ENCODE measurements at regions not wholly inside any gene's neighbourhood (a gene's known extent, or its start where the extent isn't known, plus 50 kb on each side); places are given as distances from the start of the nearest gene placed in this dataset.

DNA sequence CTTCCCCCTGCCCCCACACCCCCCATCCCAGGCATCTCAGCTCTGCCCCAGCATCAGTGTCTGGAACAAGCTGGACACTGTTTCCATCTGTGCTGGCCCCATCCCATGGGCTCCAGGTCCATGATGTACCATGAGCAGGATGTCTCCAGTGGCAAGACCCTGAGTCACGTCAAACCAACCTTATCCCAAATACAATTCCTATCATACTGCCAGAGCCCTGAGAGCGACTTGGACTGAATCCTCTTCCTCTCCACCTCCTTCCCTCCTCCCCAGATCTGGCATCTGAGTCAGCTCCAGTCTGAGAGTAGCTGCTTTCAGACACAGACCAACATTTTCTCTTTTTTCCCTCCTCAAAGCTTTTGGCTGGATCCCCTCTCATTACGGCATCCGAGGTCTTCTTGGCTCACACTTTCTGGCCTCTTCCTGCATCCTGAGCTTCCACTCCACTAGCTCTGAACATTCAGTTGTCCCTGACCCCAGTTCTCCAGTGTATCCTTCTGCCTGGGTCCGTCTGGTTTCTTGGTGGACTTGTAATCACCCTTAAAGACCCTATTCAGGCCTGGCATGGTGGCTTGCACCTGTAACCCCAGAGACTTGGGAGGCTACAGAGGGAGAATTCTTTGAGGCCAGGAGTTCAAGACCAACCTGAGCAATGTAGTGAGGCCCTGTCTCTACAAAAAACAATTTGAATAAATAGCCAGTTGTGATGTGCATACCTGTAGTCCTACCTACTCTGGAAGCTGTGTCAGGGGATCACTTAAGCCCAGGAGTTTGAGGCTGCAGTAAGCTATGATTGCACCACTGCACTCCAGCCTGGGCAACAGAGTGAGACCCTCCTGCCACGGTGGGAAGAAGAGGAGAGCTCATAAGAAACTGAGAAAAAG is 68.3 kb downstream of the ACKR3 start:
- CTCF ChIA-PET = no interaction called here
- POLR2A ChIA-PET = no interaction called here
- TF ChIP-seq ZNF384 (IDR thresholded peaks at IDR 0.05) = no peak
- TF ChIP-seq L3MBTL2 (conservative IDR thresholded peaks at IDR 0.05) = no peak
- TF ChIP-seq SP1 (IDR thresholded peaks at IDR 0.05) = no peak
- no peak for TF ChIP-seq HDGF (IDR thresholded peaks at IDR 0.05; ENCODE audit: borderline replicate concordance)
- no peak for TF ChIP-seq FOXK2 (IDR thresholded peaks at IDR 0.05)
- no peak for TF ChIP-seq BHLHE40 (IDR thresholded peaks at IDR 0.05; ENCODE audit: borderline replicate concordance)
- TF ChIP-seq LEF1 (IDR thresholded peaks at IDR 0.05; ENCODE audit: borderline replicate concordance) = no peak
- no peak for TF ChIP-seq SUZ12 (IDR thresholded peaks at IDR 0.05)
- no peak for TF ChIP-seq FOXA1 (IDR thresholded peaks at IDR 0.05)

DNA sequence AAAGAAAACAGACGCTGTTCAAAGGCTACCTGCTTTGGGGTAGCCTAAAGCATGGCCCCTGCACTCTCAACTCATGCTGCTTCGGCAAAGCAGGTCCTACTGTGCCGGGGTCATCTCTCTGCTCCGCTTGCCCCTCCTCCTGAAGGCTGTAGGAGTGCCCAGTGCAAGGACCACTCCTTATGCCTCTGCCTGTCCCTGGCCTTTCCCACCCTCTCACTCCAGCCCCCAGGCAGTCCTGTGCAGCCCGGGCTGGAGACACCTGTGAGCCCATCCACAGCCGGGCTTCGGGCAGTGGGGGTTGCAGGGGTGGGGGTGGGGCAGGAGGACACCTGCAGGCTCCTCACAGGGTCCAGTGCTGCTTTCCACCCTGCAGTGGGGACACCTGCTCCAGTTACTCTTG is 69.1 kb downstream of the ACKR3 start:
- POLR2A ChIA-PET = no interaction called here

More for the DNA sequence above, 68.3 kb downstream of the ACKR3 start:
- DNase-seq (ENCODE audit: extremely low spot score) = no peak

DNA sequence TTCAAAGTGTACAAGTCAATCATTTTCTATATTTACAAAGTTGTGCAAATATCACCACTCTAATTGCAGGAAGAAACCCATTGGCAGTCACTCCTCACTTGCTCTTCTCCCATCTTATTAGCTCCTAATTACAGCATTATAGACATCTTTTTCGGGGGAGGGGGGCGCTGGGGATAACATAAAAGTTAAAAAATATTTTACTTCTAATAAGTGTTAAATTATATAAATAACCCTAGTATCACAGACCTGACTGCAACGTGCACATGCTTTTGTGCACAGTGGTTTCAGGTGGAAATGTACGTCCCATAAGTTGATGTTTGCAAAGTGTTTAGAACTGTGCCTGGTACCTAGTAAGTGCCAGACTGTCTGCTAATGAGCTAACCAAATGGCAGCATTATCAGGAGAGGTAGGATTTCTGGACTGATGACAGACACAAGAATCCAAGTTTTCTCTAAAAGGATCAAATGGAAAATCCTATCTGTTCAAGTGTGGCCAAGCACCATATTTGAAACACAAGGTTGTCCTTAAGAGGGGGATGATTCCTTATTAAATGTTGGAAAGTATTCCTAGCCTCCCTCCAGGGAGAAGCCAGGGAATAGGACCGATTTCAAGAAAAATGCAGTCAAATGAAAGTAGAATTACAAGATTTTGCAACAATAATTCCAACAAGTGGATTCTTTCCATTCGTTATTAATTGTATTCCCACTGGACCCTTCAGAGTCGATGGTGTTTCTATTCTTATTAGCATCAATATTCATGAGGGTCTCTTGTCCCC is 70.0 kb downstream of the ACKR3 start:
- ChIA-PET CTCF (no interaction called here), POLR2A (no interaction called here)
- DNase-seq (ENCODE audit: extremely low spot score) = no peak
- TF ChIP-seq NFRKB (IDR thresholded peaks at IDR 0.05) = no peak
- no peak for TF ChIP-seq CTBP1 (IDR thresholded peaks at IDR 0.05; ENCODE audit: borderline replicate concordance)
- no peak for TF ChIP-seq LEF1 (IDR thresholded peaks at IDR 0.05; ENCODE audit: borderline replicate concordance)
- no peak for TF ChIP-seq FOXA1 (IDR thresholded peaks at IDR 0.05)
- TF ChIP-seq ZNF384 (IDR thresholded peaks at IDR 0.05) = no peak
- no peak for TF ChIP-seq SUZ12 (IDR thresholded peaks at IDR 0.05)
- no peak for TF ChIP-seq SP1 (IDR thresholded peaks at IDR 0.05)
- no peak for TF ChIP-seq ARNT (IDR thresholded peaks at IDR 0.05)
- no peak for TF ChIP-seq TARDBP (IDR thresholded peaks at IDR 0.05)
- no peak for TF ChIP-seq BHLHE40 (IDR thresholded peaks at IDR 0.05; ENCODE audit: borderline replicate concordance)
- TF ChIP-seq FOXK2 (IDR thresholded peaks at IDR 0.05) = no peak
- no peak for TF ChIP-seq FOXM1 (IDR thresholded peaks at IDR 0.05; ENCODE audit: borderline replicate concordance)
- no peak for TF ChIP-seq L3MBTL2 (conservative IDR thresholded peaks at IDR 0.05)
- TF ChIP-seq, protein P1, sequence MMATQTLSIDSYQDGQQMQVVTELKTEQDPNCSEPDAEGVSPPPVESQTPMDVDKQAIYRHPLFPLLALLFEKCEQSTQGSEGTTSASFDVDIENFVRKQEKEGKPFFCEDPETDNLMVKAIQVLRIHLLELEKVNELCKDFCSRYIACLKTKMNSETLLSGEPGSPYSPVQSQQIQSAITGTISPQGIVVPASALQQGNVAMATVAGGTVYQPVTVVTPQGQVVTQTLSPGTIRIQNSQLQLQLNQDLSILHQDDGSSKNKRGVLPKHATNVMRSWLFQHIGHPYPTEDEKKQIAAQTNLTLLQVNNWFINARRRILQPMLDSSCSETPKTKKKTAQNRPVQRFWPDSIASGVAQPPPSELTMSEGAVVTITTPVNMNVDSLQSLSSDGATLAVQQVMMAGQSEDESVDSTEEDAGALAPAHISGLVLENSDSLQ (IDR thresholded peaks at IDR 0.05) = no peak
- TF ChIP-seq ELF4 (IDR thresholded peaks at IDR 0.05) = no peak

More for the DNA sequence above, 69.1 kb downstream of the ACKR3 start:
- TF ChIP-seq NFRKB (IDR thresholded peaks at IDR 0.05) (no peak), LEF1 (IDR thresholded peaks at IDR 0.05; ENCODE audit: borderline replicate concordance) (no peak), ZNF384 (IDR thresholded peaks at IDR 0.05) (no peak), FOXK2 (IDR thresholded peaks at IDR 0.05) (no peak), FOXM1 (IDR thresholded peaks at IDR 0.05; ENCODE audit: borderline replicate concordance) (no peak), ELF4 (IDR thresholded peaks at IDR 0.05) (no peak), FOXA1 (IDR thresholded peaks at IDR 0.05) (no peak), SP1 (IDR thresholded peaks at IDR 0.05) (no peak), SUZ12 (IDR thresholded peaks at IDR 0.05) (no peak), CTBP1 (IDR thresholded peaks at IDR 0.05; ENCODE audit: borderline replicate concordance) (no peak), L3MBTL2 (conservative IDR thresholded peaks at IDR 0.05) (no peak), TARDBP (IDR thresholded peaks at IDR 0.05) (no peak), BHLHE40 (IDR thresholded peaks at IDR 0.05; ENCODE audit: borderline replicate concordance) (no peak), HDGF (IDR thresholded peaks at IDR 0.05; ENCODE audit: borderline replicate concordance) (no peak), ARNT (IDR thresholded peaks at IDR 0.05) (no peak)
- TF ChIP-seq, protein P1 (IDR thresholded peaks at IDR 0.05) = no peak
- DNase-seq (ENCODE audit: extremely low spot score) = no peak
- CTCF ChIA-PET = no interaction called here

DNA sequence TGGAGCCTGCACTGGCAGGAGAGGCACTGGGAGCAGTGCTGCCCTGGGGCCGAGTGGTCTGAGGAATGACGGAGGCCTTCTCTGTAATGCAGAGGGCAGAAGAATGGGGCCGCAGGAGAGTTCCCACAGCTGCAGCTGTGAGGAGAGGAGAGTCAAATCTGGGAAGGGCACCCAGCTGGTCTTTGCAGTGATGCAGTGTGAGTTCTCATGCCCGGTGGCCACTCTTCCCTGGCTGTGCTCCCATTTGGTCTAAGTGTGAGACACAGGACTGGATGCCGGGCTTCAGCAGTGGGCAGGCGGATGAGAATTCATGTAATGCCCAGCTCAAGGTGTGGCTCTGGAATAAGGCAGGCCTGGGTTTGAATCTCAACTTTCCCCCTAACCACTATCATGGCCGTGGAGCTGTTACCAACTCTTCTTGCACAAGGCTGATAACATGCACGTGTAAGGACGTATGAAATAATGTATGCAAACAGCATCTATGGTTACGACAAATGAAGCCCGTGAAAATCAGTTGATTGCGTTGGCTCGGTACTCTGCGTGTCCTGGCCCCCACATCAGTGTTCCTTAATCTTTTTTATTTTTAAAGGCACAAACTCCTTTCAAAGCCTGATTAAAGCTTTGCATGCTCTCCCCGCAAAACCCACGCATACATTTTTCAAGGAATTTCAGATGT is 71.6 kb downstream of the ACKR3 start:
- ChIA-PET CTCF (no interaction called here), POLR2A (no interaction called here)
- TF ChIP-seq L3MBTL2 (conservative IDR thresholded peaks at IDR 0.05) = no peak
- no peak for TF ChIP-seq CTBP1 (IDR thresholded peaks at IDR 0.05; ENCODE audit: borderline replicate concordance)
- no peak for TF ChIP-seq ARNT (IDR thresholded peaks at IDR 0.05)
- no peak for TF ChIP-seq ZNF384 (IDR thresholded peaks at IDR 0.05)
- TF ChIP-seq SUZ12 (IDR thresholded peaks at IDR 0.05) = no peak
- TF ChIP-seq TARDBP (IDR thresholded peaks at IDR 0.05) = no peak
- no peak for TF ChIP-seq FOXK2 (IDR thresholded peaks at IDR 0.05)
- no peak for TF ChIP-seq FOXM1 (IDR thresholded peaks at IDR 0.05; ENCODE audit: borderline replicate concordance)
- TF ChIP-seq LEF1 (IDR thresholded peaks at IDR 0.05; ENCODE audit: borderline replicate concordance) = no peak
- no peak for DNase-seq (ENCODE audit: extremely low spot score)

DNA sequence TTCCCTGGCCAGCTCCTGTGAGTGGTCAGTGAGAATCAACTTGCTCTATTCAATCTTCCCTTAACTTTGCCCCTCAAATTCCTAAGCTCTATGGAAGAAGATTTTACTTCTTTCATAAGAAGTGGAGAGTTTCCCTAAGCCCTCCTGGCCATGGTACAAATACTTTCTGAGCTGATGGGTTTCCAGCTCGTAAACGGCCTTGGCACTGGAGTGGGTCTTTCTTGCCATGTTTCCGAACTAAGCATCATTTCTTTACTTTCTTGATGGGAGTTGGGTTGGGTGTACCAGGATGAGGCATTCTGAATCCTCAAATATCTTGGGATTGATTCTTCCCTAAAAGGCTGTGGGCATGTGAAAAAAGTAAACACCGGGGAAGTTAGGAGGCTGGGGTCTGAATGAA is 72.5 kb downstream of the ACKR3 start:
- ChIA-PET POLR2A (no interaction called here), CTCF (no interaction called here)
- no peak for TF ChIP-seq SUZ12 (IDR thresholded peaks at IDR 0.05)
- TF ChIP-seq HDGF (IDR thresholded peaks at IDR 0.05; ENCODE audit: borderline replicate concordance) = no peak
- no peak for TF ChIP-seq FOXA1 (IDR thresholded peaks at IDR 0.05)
- no peak for TF ChIP-seq TARDBP (IDR thresholded peaks at IDR 0.05)
- no peak for TF ChIP-seq LEF1 (IDR thresholded peaks at IDR 0.05; ENCODE audit: borderline replicate concordance)
- TF ChIP-seq, protein P1 (IDR thresholded peaks at IDR 0.05) = no peak
- no peak for TF ChIP-seq NFRKB (IDR thresholded peaks at IDR 0.05)
- TF ChIP-seq ARNT (IDR thresholded peaks at IDR 0.05) = no peak
- TF ChIP-seq FOXK2 (IDR thresholded peaks at IDR 0.05) = no peak
- TF ChIP-seq ELF4 (IDR thresholded peaks at IDR 0.05) = no peak
- TF ChIP-seq SP1 (IDR thresholded peaks at IDR 0.05) = no peak
- no peak for TF ChIP-seq BHLHE40 (IDR thresholded peaks at IDR 0.05; ENCODE audit: borderline replicate concordance)
- TF ChIP-seq ZNF384 (IDR thresholded peaks at IDR 0.05) = no peak
- no peak for TF ChIP-seq FOXM1 (IDR thresholded peaks at IDR 0.05; ENCODE audit: borderline replicate concordance)
- no peak for TF ChIP-seq L3MBTL2 (conservative IDR thresholded peaks at IDR 0.05)
- TF ChIP-seq CTBP1 (IDR thresholded peaks at IDR 0.05; ENCODE audit: borderline replicate concordance) = no peak
- no peak for DNase-seq (ENCODE audit: extremely low spot score)

Data from HEK293T (cell line).